ENCODE measurements at regions not wholly inside any gene's neighbourhood (a gene's known extent, or its start where the extent isn't known, plus 50 kb on each side); places are given as distances from the start of the nearest gene placed in this dataset.

DNA sequence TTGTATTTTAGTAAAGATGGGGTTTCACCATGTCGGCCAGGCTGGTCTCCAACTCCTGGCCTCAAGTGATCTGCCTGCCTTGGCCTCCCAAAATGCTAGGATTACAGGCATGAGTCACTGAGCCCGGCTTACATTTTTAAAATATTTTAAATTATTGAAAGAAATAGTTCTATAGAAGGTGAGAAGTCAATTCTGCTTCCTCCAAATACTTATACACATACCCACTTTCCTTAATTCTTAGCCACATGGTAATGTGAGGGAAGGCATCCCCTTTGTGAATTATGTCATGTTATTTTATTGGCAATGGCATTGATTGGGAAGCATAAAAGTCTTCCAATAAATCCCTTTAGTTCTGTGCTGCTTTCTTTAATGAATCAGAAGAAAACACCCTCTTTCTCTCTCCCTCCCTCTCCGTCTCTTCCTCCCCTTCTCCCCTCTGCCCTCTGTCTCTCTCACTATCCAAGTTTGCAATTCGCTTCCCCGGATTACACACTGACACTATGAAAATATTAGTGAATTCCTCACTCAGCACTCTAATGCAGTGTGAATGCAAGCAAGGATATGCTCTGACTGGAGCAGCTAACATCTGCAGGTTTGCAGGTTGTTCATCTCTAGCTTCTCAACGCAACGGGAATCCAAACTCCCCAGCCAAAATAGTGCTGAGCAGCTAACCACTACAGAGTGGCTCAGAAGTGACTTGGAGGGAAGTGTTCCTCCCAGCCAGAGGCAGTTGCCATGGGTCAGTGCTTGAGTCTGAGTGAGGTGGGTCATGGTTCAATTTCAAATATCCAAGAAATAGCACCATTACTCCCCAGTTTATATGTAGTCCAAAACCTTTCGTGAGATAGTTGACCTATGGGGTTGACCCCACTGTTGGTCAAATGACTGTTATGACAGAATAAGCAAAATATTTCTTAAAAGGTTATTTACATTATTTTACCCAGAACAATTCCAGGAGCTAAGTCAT, 77.8 kb upstream of the CD55 start:
- CTCF ChIA-PET: no interaction called here
- TF ChIP-seq, protein P1, sequence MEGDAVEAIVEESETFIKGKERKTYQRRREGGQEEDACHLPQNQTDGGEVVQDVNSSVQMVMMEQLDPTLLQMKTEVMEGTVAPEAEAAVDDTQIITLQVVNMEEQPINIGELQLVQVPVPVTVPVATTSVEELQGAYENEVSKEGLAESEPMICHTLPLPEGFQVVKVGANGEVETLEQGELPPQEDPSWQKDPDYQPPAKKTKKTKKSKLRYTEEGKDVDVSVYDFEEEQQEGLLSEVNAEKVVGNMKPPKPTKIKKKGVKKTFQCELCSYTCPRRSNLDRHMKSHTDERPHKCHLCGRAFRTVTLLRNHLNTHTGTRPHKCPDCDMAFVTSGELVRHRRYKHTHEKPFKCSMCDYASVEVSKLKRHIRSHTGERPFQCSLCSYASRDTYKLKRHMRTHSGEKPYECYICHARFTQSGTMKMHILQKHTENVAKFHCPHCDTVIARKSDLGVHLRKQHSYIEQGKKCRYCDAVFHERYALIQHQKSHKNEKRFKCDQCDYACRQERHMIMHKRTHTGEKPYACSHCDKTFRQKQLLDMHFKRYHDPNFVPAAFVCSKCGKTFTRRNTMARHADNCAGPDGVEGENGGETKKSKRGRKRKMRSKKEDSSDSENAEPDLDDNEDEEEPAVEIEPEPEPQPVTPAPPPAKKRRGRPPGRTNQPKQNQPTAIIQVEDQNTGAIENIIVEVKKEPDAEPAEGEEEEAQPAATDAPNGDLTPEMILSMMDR (IDR thresholded peaks at IDR 0.05): no peak
- TF ChIP-seq SIN3A (IDR thresholded peaks at IDR 0.05; ENCODE audit: borderline replicate concordance, insufficient read depth, low read depth, low read length) (no peak), POLR2AphosphoS5 (IDR thresholded peaks at IDR 0.05; ENCODE audit: low read depth, low read length) (no peak), TCF7L2 (IDR thresholded peaks at IDR 0.05; ENCODE audit: low read depth, low read length) (no peak)
- TF ChIP-seq, protein P2, sequence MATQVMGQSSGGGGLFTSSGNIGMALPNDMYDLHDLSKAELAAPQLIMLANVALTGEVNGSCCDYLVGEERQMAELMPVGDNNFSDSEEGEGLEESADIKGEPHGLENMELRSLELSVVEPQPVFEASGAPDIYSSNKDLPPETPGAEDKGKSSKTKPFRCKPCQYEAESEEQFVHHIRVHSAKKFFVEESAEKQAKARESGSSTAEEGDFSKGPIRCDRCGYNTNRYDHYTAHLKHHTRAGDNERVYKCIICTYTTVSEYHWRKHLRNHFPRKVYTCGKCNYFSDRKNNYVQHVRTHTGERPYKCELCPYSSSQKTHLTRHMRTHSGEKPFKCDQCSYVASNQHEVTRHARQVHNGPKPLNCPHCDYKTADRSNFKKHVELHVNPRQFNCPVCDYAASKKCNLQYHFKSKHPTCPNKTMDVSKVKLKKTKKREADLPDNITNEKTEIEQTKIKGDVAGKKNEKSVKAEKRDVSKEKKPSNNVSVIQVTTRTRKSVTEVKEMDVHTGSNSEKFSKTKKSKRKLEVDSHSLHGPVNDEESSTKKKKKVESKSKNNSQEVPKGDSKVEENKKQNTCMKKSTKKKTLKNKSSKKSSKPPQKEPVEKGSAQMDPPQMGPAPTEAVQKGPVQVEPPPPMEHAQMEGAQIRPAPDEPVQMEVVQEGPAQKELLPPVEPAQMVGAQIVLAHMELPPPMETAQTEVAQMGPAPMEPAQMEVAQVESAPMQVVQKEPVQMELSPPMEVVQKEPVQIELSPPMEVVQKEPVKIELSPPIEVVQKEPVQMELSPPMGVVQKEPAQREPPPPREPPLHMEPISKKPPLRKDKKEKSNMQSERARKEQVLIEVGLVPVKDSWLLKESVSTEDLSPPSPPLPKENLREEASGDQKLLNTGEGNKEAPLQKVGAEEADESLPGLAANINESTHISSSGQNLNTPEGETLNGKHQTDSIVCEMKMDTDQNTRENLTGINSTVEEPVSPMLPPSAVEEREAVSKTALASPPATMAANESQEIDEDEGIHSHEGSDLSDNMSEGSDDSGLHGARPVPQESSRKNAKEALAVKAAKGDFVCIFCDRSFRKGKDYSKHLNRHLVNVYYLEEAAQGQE (IDR thresholded peaks at IDR 0.05; ENCODE audit: insufficient read depth in 1 of 2, low read depth in 2 of 2, low read length in 1 of 2): no peak
- ATAC-seq: peak; percentile 71

DNA sequence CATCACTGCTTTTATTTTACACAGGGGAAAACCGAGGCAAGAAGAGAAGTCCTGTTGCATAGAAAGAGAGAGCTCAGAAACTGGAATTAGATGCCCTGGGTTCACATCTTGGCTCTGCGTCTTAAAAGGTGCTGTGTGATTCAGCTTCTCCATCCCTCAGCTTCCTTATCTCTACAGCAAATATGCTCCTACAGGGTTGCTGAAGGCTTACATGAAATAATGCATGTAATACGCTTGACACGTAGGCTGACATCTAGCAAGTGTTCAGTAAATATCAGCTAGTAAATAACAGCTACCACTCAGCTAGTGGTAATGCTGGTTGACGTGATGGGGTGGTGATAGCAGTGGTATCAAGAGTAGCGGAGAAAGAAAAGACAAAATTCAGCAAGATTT, 77.1 kb upstream of the CD55 start:
- CTCF ChIA-PET: no interaction called here
- POLR2A ChIA-PET: no interaction called here
- peaks cover 4% of the 10 kb centered on the region for H3K4me1 ChIP-seq (ENCODE audit: control insufficient read depth, insufficient read depth, low read length)

More for the DNA sequence above, 77.8 kb upstream of the CD55 start:
- Histone ChIP-seq H3K9me3 (ENCODE audit: control insufficient read depth, insufficient read depth, low read depth, low read length) (no peaks in the 10 kb centered on the region), H3K36me3 (ENCODE audit: control insufficient read depth, insufficient read depth, low read length) (no peaks in the 10 kb centered on the region), H3K4me1 (ENCODE audit: control insufficient read depth, insufficient read depth, low read length) (peaks cover 4% of the 10 kb centered on the region), H3K27ac (ENCODE audit: low read length) (peak overlapping the region; percentile 29; the same call in 1 of the 2 replicates), H3K27me3 (ENCODE audit: control insufficient read depth, insufficient read depth, low read length) (no peaks in the 10 kb centered on the region), H3K4me3 (ENCODE audit: low read depth in 2 of 2, low read length in 2 of 2) (no peak overlapping the region)
- no peak for DNase-seq (ENCODE audit: low read depth, low spot score)
- BruUV-seq (replicated peaks): no TSS peak
- in situ Hi-C loops (cut with HindIII; ENCODE audit: low pct_unique_long_range_greater_than_20kb, low sequenced_read_pairs): no loop called here
- POLR2A ChIA-PET: no interaction called here
- intact Hi-C loops (cut with micrococcal nuclease; ENCODE audit: unreplicated experiment): no loop called here

More for the DNA sequence above, 77.1 kb upstream of the CD55 start:
- no peak overlapping the region for H3K4me3 ChIP-seq (ENCODE audit: low read depth in 2 of 2, low read length in 2 of 2)
- in situ Hi-C loops (cut with HindIII; ENCODE audit: low pct_unique_long_range_greater_than_20kb, low sequenced_read_pairs) (no loop called here), intact Hi-C loops (cut with micrococcal nuclease; ENCODE audit: unreplicated experiment) (no loop called here)
- TF ChIP-seq SIN3A (IDR thresholded peaks at IDR 0.05; ENCODE audit: borderline replicate concordance, insufficient read depth, low read depth, low read length) (no peak), TCF7L2 (IDR thresholded peaks at IDR 0.05; ENCODE audit: low read depth, low read length) (no peak), POLR2AphosphoS5 (IDR thresholded peaks at IDR 0.05; ENCODE audit: low read depth, low read length) (no peak)
- TF ChIP-seq, protein P1 (IDR thresholded peaks at IDR 0.05): no peak
- TF ChIP-seq, protein P2 (IDR thresholded peaks at IDR 0.05; ENCODE audit: insufficient read depth in 1 of 2, low read depth in 2 of 2, low read length in 1 of 2): no peak
- DNase-seq (ENCODE audit: low read depth, low spot score): no peak
- peak overlapping the region; percentile 29; the same call in 1 of the 2 replicates for H3K27ac ChIP-seq (ENCODE audit: low read length)
- ATAC-seq: peak; percentile 53
- no peaks in the 10 kb centered on the region for H3K27me3 ChIP-seq (ENCODE audit: control insufficient read depth, insufficient read depth, low read length)
- BruUV-seq (replicated peaks): no TSS peak
- no peaks in the 10 kb centered on the region for H3K9me3 ChIP-seq (ENCODE audit: control insufficient read depth, insufficient read depth, low read depth, low read length)
- H3K36me3 ChIP-seq (ENCODE audit: control insufficient read depth, insufficient read depth, low read length): no peaks in the 10 kb centered on the region

Data from Panc1 (cell line).